DOHH2 (cell line): ENCODE measurements at regions not wholly inside any gene's neighbourhood (a gene's known extent, or its start where the extent isn't known, plus 50 kb on each side); places are given as distances from the start of the nearest gene placed in this dataset.

Experiments used
- EZH2phosphoT487 ChIP-seq: fragments of 200-600 bp; sonication (generic); IDR thresholded peaks from 2 replicates; pipeline ENCODE4 v1.6.1; 2017; ENCODE audit warnings: borderline replicate concordance, mild to moderate bottlenecking, antibody characterized with exemption, low read length, moderate library complexity, mixed read lengths
- TF ChIP-seq, protein P1 (sequence below): fragments of 200-600 bp; sonication (generic); IDR thresholded peaks from one replicate; pipeline ENCODE4 v1.5.1; 2014; ENCODE audit warnings: antibody characterized with exemption, mild to moderate bottlenecking, low read depth, low read length; ENCODE audit not compliant: poor library complexity, severe bottlenecking

DNA sequence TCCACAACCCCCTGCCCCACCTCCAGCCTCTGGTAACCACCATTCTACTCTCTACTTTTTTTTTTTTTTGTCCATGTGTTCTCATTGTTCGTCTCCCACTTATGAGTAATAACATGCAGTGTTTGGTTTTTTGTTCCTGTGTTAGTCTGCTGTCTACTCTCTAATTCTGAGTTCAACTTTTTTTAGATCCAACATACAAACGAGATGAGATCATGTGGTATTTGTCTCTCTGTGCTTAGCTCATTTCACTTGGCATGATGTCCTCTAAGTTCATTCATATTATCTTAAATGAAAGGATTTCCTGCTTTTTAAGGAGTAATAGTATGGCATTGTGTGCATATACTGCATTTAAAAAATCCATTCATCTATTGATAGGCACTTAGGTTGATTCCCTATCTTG, 130.9 kb downstream of the NMUR2 start:
- TF ChIP-seq, protein P1, sequence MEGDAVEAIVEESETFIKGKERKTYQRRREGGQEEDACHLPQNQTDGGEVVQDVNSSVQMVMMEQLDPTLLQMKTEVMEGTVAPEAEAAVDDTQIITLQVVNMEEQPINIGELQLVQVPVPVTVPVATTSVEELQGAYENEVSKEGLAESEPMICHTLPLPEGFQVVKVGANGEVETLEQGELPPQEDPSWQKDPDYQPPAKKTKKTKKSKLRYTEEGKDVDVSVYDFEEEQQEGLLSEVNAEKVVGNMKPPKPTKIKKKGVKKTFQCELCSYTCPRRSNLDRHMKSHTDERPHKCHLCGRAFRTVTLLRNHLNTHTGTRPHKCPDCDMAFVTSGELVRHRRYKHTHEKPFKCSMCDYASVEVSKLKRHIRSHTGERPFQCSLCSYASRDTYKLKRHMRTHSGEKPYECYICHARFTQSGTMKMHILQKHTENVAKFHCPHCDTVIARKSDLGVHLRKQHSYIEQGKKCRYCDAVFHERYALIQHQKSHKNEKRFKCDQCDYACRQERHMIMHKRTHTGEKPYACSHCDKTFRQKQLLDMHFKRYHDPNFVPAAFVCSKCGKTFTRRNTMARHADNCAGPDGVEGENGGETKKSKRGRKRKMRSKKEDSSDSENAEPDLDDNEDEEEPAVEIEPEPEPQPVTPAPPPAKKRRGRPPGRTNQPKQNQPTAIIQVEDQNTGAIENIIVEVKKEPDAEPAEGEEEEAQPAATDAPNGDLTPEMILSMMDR: no peak
- TF ChIP-seq EZH2phosphoT487: no peak
